Epithelial cell of esophagus (primary cell): ENCODE measurements at regions not wholly inside any gene's neighbourhood (a gene's known extent, or its start where the extent isn't known, plus 50 kb on each side); places are given as distances from the start of the nearest gene placed in this dataset.
"Not testable (repeated sequence)": the region's sequence is repeated elsewhere in the genome, so short reads cannot be mapped to it uniquely, and the experiment has no call there.

Source experiments
- DNase-seq: peaks from one replicate; pipeline ENCODE4 v3.0.0; 2010; ENCODE audit warnings: low read depth
- H3K4me3 ChIP-seq: 2 replicates; pipeline ENCODE4 v1.5.1; 2011; ENCODE audit warnings: mild to moderate bottlenecking, low read length, control low read depth
- CTCF ChIP-seq: IDR thresholded peaks from 2 replicates; pipeline ENCODE4 v1.5.1; 2011; ENCODE audit warnings: low read depth, mild to moderate bottlenecking, low read length, control low read depth, inconsistent platforms; ENCODE audit not compliant: insufficient read depth; ENCODE audit errors: missing control alignments

DNA sequence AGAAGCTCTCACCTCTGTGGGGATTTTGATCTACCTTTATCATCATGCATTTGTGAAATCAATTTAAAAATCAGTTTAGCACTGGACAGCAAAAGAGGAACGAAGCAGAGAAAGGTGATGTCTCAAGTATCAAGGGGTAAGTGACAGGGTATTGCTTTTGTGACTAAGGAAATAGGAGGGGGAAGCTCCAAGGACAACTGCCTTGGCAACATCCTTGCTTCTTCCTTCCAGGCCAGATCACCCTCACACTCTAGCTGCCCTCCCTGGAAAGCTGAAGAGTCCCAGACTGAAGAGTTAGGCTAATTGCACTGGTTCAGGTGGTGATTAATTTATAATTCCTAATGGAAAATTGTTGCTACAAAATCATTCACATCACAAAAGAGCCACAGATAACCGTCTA is 859.1 kb upstream of the ACVR2A start:
- H3K4me3 ChIP-seq = no peak overlapping the region
- no peak for DNase-seq
- no peak for TF ChIP-seq CTCF

DNA sequence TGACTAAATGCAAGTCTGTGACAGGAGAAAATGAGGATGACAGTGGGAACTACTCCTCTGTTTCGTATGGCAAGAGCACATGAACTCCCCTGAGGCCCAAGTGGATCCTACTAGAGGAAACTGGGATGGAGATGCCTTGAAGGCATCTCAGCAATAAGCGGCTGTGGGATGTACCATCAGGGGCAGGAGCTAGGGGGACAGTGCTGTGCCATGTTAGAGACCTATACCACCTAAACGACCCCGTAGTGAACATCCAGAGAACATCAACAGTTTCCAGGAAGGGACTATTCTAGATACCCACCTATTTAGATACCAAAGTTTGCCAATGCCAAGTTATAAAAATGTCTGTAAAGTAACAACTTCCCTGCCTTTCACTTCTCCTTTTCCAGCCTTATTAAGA is 860.8 kb upstream of the ACVR2A start:
- DNase-seq = no peak
- H3K4me3 ChIP-seq = no peak overlapping the region
- TF ChIP-seq CTCF = no peak

DNA sequence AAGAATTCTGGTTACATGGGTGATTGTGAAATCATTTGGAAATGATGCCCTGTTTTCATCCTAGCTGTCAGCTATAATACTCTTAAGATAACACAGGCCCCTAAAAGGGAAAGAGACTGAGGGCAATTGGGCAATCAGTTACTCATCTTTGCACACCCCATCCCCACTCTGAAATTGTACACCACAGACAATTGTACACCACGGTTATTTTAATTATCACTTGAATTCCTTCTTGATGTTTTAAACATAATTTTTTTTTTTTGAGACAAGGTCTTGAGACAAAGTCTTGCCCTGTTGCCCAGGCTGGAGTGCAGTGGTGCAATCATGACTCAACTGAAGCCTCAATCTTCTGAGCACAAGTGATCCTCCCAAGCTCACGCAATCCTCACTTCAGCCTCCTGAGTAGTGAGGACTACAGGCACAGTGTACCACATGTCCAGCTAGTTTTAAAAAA is 862.4 kb upstream of the ACVR2A start:
- no peak overlapping the region for H3K4me3 ChIP-seq
- DNase-seq = peak; percentile 85
- TF ChIP-seq CTCF = no peak

- TF ChIP-seq CTCF = no peak
Measured at GRCh38 chr2:146981921-146982320, 862.9 kb upstream of the ACVR2A start.

DNA sequence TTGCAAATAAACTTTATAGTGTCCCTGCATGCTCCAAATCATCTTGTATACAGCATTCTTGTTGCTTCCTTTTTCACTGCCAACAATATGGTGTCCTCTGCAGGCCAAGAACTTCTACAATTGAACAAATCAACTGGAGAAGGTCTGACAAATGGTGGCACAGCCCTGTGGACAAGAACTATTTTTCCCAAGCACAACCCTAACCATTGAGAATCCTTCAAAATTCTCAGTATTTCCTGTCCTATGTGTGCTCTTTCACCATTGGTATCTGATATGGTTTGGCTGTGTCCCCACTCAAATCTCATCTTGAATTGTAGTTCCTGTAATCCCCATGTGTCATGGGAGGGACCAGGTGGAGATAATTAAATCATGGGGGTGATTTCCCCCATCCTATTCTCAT is 865.1 kb upstream of the ACVR2A start:
- H3K4me3 ChIP-seq = no peak overlapping the region
- TF ChIP-seq CTCF = no peak
- no peak for DNase-seq

More at GRCh38 chr2:146981921-146982320, 862.9 kb upstream of the ACVR2A start:
- no peak overlapping the region for H3K4me3 ChIP-seq
- no peak for DNase-seq

- TF ChIP-seq CTCF = no peak
- H3K4me3 ChIP-seq = no peak overlapping the region
- no peak for DNase-seq
Measured at GRCh38 chr2:146978577-146979555, 866.0 kb upstream of the ACVR2A start.

- not testable (repeated sequence) for H3K4me3 ChIP-seq, DNase-seq
Measured at GRCh38 chr2:146970981-146971380, 873.8 kb upstream of the ACVR2A start.

GRCh38 chr2:146969703-146970102 is 875.1 kb upstream of the ACVR2A start:
- DNase-seq, H3K4me3 ChIP-seq: not testable (repeated sequence)
